Mucosa of rectum (tissue), 2 donors: ENCODE measurements at regions not wholly inside any gene's neighbourhood (a gene's known extent, or its start where the extent isn't known, plus 50 kb on each side); places are given as distances from the start of the nearest gene placed in this dataset.

Source experiments
- H3K27ac ChIP-seq, 2 donors: one replicate each; pipeline ENCODE4 v1.7.0; 2013; ENCODE audit warnings: inconsistent platforms in 2 of 2, low read depth in 2 of 2, low read length in 2 of 2
- H3K27me3 ChIP-seq, 2 donors: one replicate each; pipeline ENCODE4 v1.7.0; 2013; ENCODE audit warnings: low read length in 2 of 2; ENCODE audit not compliant: control insufficient read depth in 2 of 2, insufficient read depth in 2 of 2
- H3K36me3 ChIP-seq, 2 donors: one replicate each; pipeline ENCODE4 v1.7.0; 2013; ENCODE audit warnings: low read length in 2 of 2; ENCODE audit not compliant: control insufficient read depth in 2 of 2, insufficient read depth in 2 of 2
- H3K4me1 ChIP-seq, 2 donors: one replicate each; pipeline ENCODE4 v1.7.0; 2013; ENCODE audit warnings: low read length in 2 of 2, mild to moderate bottlenecking in 1 of 2; ENCODE audit not compliant: control insufficient read depth in 2 of 2, insufficient read depth in 2 of 2
- H3K4me3 ChIP-seq, 2 donors: one replicate each; pipeline ENCODE4 v1.7.0; 2013; ENCODE audit warnings: low read length in 2 of 2
- H3K9ac ChIP-seq, 2 donors: one replicate each; pipeline ENCODE4 v1.7.0; 2013; ENCODE audit warnings: low read length in 2 of 2, low read depth in 1 of 2, mild to moderate bottlenecking in 1 of 2
- H3K9me3 ChIP-seq, 2 donors: one replicate each; pipeline ENCODE4 v1.7.0; 2013; ENCODE audit warnings: low read length in 2 of 2; ENCODE audit not compliant: control insufficient read depth in 2 of 2
- donor health status: healthy.
- donor health status: Normal muscosa, but diverticular disease.

- H3K9ac ChIP-seq, result no peak overlapping the region
- no peaks in the 10 kb centered on the region for H3K4me1 ChIP-seq
- H3K36me3 ChIP-seq, result no peaks in the 10 kb centered on the region
Observed at GRCh38 chr7:22594020-22594419, 94.0 kb upstream of the STEAP1B start.

DNA sequence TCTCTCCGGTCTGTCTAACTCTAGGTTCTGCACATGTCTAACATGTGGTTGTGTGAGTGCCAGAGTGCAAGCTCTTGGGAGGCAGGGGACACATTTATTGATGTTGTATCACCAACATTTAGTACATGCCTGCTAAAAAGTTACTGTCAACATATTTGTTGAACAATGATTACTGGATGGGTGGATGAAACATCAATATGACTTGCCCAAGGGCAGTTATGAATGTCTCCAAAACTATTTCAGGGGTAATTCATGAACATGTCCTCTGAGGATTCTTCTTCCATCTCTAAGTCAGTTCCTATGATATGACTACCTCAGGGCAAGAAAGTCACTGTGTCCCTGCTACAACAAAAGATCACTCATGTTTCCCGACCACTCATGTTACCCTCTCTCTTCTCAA lies 91.3 kb upstream of the STEAP1B start:
- no peaks in the 10 kb centered on the region for H3K4me1 ChIP-seq
- no peak overlapping the region for H3K4me3 ChIP-seq
- H3K36me3 ChIP-seq, result no peaks in the 10 kb centered on the region
- no peak overlapping the region for H3K27ac ChIP-seq
- no peaks in the 10 kb centered on the region for H3K27me3 ChIP-seq
- no peak overlapping the region for H3K9ac ChIP-seq
- no peaks in the 10 kb centered on the region for H3K9me3 ChIP-seq

More at GRCh38 chr7:22594020-22594419, 94.0 kb upstream of the STEAP1B start:
- Histone ChIP-seq H3K27me3 (no peaks in the 10 kb centered on the region), H3K4me3 (no peak overlapping the region), H3K9me3 (no peaks in the 10 kb centered on the region), H3K27ac (no peak overlapping the region)

- no peaks in the 10 kb centered on the region for H3K9me3 ChIP-seq
- no peaks in the 10 kb centered on the region for H3K4me1 ChIP-seq
- no peak overlapping the region for H3K4me3 ChIP-seq
- no peaks in the 10 kb centered on the region for H3K27me3 ChIP-seq
- no peak overlapping the region for H3K27ac ChIP-seq
- H3K9ac ChIP-seq, result no peak overlapping the region
- H3K36me3 ChIP-seq, result no peaks in the 10 kb centered on the region
Observed at GRCh38 chr7:22589641-22590201, 89.7 kb upstream of the STEAP1B start.

- Histone ChIP-seq H3K27ac (no peak overlapping the region), H3K36me3 (no peaks in the 10 kb centered on the region), H3K4me1 (peaks cover 0 to 2% of the 10 kb centered on the region in 2 donors), H3K9me3 (no peaks in the 10 kb centered on the region), H3K4me3 (no peak overlapping the region), H3K9ac (no peak overlapping the region), H3K27me3 (no peaks in the 10 kb centered on the region)
Observed at GRCh38 chr7:22588351-22588750, 88.4 kb upstream of the STEAP1B start.

- Histone ChIP-seq H3K4me3 (no peak overlapping the region), H3K9ac (no peak overlapping the region), H3K4me1 (peaks cover 0 to 2% of the 10 kb centered on the region in 2 donors), H3K9me3 (no peaks in the 10 kb centered on the region), H3K27me3 (no peaks in the 10 kb centered on the region), H3K36me3 (no peaks in the 10 kb centered on the region), H3K27ac (no peak overlapping the region)
Observed at GRCh38 chr7:22587322-22587721, 87.3 kb upstream of the STEAP1B start.

GRCh38 chr7:22586786-22587140 lies 86.8 kb upstream of the STEAP1B start:
- Histone ChIP-seq H3K36me3 (no peaks in the 10 kb centered on the region), H3K27me3 (no peaks in the 10 kb centered on the region), H3K4me1 (peaks cover 0 to 2% of the 10 kb centered on the region in 2 donors), H3K4me3 (no peak overlapping the region), H3K27ac (no peak overlapping the region), H3K9me3 (no peaks in the 10 kb centered on the region), H3K9ac (no peak overlapping the region)

DNA sequence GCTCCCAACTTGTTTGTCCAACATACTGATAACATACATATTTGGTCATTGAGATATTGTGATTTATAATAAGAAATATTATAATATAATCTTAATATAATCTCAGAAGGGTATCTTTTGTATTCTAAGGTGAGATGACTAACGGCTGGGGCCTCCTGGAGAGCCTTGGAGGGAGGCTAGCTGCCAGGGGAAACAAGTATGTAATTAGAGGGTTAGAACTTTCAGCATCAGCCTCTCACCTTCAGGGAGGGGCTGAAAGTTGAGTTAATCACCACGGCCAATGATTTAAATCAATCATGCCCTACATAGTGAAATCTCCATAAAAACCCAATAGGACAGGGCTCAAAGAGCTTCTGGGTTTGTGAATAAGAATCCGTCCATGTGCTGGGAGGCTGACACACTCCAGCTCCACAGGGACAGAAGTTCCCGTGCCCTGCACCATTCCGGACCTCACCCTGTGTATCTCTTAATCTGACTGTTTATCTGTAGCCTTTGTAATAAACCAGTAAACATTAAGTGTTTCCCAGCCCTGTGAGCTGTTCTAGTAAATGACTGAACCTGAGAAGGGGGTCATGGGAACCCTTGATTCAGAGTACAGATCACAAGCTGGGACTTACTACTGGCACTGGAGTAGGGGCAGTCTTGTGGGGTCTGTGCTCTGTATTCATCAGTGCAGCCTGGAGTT lies 86.3 kb upstream of the STEAP1B start:
- Histone ChIP-seq H3K4me3 (no peak overlapping the region), H3K9me3 (no peaks in the 10 kb centered on the region), H3K27ac (no peak overlapping the region), H3K27me3 (no peaks in the 10 kb centered on the region), H3K36me3 (no peaks in the 10 kb centered on the region), H3K9ac (no peak overlapping the region), H3K4me1 (peaks cover 0 to 2% of the 10 kb centered on the region in 2 donors)

- Histone ChIP-seq H3K4me3 (no peak overlapping the region), H3K27ac (no peak overlapping the region), H3K36me3 (no peaks in the 10 kb centered on the region), H3K9ac (no peak overlapping the region), H3K4me1 (peaks cover 0 to 2% of the 10 kb centered on the region in 2 donors), H3K9me3 (no peaks in the 10 kb centered on the region), H3K27me3 (no peaks in the 10 kb centered on the region)
Observed at GRCh38 chr7:22584179-22584578, 84.2 kb upstream of the STEAP1B start.

DNA sequence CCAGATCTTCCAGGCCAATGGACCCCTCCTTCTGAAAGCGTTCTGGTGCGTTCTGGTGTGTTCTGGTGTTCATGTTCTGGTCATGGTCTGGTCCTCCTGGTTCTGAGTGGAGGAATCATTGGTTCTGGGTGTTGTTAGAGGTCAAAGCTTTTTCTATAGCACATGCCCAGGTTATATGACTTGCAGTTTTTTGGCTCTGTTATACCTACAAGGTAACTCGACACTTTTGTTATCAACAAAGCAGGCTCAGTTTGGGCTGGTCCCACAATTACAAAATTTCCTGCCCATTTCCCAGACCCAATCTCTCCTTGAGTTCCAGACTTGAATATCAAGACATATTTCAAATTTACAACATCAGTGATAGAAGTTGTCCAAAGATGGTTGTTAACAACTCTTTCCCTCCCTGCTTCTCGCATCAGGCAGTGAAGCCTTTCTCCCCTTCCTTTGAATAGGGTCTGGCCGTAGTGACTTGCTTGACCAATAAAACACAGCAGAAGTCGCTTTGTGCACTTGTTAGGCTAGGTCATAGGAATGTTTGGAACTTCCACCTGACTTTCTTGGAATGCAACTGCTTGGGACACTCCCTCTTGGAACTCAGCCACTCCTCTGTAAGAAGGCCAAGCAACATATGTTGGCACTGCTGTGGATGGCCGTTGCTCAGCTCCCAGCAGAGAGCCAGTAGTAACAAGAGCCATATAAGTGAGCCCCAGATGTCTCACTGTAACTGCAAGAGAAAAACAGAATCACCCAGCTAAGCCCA lies 83.1 kb upstream of the STEAP1B start:
- Histone ChIP-seq H3K36me3 (no peaks in the 10 kb centered on the region), H3K9me3 (no peaks in the 10 kb centered on the region), H3K27me3 (no peaks in the 10 kb centered on the region), H3K4me1 (peaks cover 0 to 2% of the 10 kb centered on the region in 2 donors), H3K9ac (no peak overlapping the region), H3K27ac (no peak overlapping the region), H3K4me3 (no peak overlapping the region)

DNA sequence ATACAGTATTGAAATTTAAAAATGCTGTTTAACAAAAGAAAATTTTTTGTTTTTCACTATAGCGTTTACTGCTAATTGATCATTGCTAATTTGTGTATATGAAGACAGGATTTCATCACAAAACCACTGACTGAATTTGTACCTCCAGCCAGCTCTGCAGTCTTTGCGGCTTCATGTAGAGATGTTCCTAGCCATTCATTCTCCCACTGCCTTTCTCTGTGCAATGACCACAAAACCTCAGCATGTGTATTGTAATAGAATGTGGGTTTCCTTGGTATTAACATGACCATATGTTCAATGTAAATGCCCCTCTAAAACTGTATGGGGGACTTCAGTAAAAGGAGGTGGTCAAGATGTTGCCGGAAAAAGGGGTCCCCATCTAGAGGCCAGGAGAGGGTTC lies 81.1 kb upstream of the STEAP1B start:
- Histone ChIP-seq H3K36me3 (no peaks in the 10 kb centered on the region), H3K27ac (no peak overlapping the region), H3K9ac (no peak overlapping the region), H3K4me3 (no peak overlapping the region), H3K4me1 (peaks cover 0 to 2% of the 10 kb centered on the region in 2 donors), H3K9me3 (no peaks in the 10 kb centered on the region), H3K27me3 (no peaks in the 10 kb centered on the region)
